Sigmoid colon (tissue), 4 donors: ENCODE measurements at regions not wholly inside any gene's neighbourhood (a gene's known extent, or its start where the extent isn't known, plus 50 kb on each side); places are given as distances from the start of the nearest gene placed in this dataset.

ENCODE experiments used
- EP300 ChIP-seq, 4 donors: sonication (generic); formaldehyde crosslinking; IDR thresholded peaks; one replicate each; pipeline ENCODE4 v1.6.1; 2017; ENCODE audit warnings: antibody characterized with exemption in 4 of 4
- POLR2A ChIP-seq, 2 donors: fragments of 450-650 bp; IDR thresholded peaks; one replicate each; pipeline ENCODE4 v1.6.1; 2016; ENCODE audit warnings: antibody characterized with exemption in 2 of 2, mild to moderate bottlenecking in 2 of 2, moderate library complexity in 2 of 2
- POLR2AphosphoS5 ChIP-seq, 4 donors: sonication (generic); formaldehyde crosslinking; IDR thresholded peaks; one replicate each; pipeline ENCODE4 v1.6.1; 2017; ENCODE audit warnings: antibody characterized with exemption in 4 of 4
- TF ChIP-seq, protein P1 (sequence below), 4 experiments: fragments of 450-650 bp in 3 of 4; fragments of 200-600 bp in 1 of 4; IDR thresholded peaks; one replicate each; pipeline ENCODE4 v1.5.1; 2016 to 2019; ENCODE audit warnings: antibody characterized with exemption in 4 of 4, mild to moderate bottlenecking in 3 of 4, moderate library complexity in 2 of 4

DNA sequence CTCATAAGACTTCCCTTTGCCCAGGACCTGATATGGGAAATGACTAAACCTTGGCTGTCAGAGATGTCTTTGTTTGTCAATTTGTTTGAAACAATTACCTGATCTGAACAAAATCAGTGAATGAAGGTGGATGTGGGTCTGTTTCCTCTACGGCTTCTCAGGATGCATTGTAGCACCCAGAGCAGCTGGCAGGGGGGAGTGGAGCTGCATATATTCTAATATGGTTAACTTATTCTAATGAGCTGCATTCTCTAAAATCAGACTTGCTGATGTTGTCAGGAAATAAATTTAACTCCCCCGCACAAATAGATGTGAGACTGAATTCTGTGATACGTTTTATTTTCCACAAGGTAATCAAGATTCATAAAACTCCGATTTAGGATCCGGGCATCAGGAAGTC, 665.4 kb downstream of the MAT2B start:
- TF ChIP-seq POLR2A (IDR thresholded peaks at IDR 0.05): no peak
- TF ChIP-seq, protein P1, sequence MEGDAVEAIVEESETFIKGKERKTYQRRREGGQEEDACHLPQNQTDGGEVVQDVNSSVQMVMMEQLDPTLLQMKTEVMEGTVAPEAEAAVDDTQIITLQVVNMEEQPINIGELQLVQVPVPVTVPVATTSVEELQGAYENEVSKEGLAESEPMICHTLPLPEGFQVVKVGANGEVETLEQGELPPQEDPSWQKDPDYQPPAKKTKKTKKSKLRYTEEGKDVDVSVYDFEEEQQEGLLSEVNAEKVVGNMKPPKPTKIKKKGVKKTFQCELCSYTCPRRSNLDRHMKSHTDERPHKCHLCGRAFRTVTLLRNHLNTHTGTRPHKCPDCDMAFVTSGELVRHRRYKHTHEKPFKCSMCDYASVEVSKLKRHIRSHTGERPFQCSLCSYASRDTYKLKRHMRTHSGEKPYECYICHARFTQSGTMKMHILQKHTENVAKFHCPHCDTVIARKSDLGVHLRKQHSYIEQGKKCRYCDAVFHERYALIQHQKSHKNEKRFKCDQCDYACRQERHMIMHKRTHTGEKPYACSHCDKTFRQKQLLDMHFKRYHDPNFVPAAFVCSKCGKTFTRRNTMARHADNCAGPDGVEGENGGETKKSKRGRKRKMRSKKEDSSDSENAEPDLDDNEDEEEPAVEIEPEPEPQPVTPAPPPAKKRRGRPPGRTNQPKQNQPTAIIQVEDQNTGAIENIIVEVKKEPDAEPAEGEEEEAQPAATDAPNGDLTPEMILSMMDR (IDR thresholded peaks at IDR 0.05): no peak
- TF ChIP-seq EP300 (IDR thresholded peaks at IDR 0.05): no peak
- no peak for TF ChIP-seq POLR2AphosphoS5 (IDR thresholded peaks at IDR 0.05)
